ENCODE measurements at regions not wholly inside any gene's neighbourhood (a gene's known extent, or its start where the extent isn't known, plus 50 kb on each side); places are given as distances from the start of the nearest gene placed in this dataset.
A peak's percentile ranks its signal among the peaks of the same experiment; 100 is the strongest.

DNA sequence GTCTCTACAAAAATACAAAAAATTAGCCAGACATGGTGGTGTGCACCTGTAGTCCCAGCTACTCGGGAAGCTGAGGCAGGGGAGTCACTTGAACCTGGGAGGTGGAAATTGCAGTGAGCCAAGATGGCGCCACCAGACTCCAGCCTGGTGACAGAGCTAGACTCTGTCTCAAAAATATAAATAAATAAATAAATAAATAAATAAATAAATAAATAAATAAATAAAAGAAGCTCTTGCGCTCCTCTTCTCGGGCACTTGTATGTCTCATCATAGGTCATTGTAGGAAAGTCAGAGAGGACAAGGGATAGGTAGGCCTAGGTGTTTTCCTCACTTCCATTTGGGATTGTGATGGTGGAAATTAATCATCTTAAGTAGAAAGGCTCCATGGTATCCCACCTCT lies 252.8 kb downstream of the PIK3R1 start (continued):
- TF ChIP-seq ZNF555 (tag by site-specific recombination; conservative IDR thresholded peaks at IDR 0.05) (peak; percentile 96), ZNF585B (tag by site-specific recombination; IDR thresholded peaks at IDR 0.05) (no peak), ZNF580 (tag by site-specific recombination; IDR thresholded peaks at IDR 0.05) (peak; percentile 53; the same call in 1 of the 2 replicates), ZNF239 (tag by site-specific recombination; IDR thresholded peaks at IDR 0.05) (no peak), ZNF16 (tag by site-specific recombination; IDR thresholded peaks at IDR 0.05; ENCODE audit: low read depth) (no peak), ZNF629 (tag by site-specific recombination; IDR thresholded peaks at IDR 0.05) (peak; percentile 57; the same call in 1 of the 2 replicates), TSHZ1 (tag by site-specific recombination; IDR thresholded peaks at IDR 0.05; ENCODE audit: borderline replicate concordance) (peak; percentile 13; the same call in 1 of the 2 replicates), ZNF830 (tag by site-specific recombination; IDR thresholded peaks at IDR 0.05; ENCODE audit: low read depth) (no peak), ZSCAN30 (tag by site-specific recombination; IDR thresholded peaks at IDR 0.05) (no peak), ZNF138 (tag by site-specific recombination; IDR thresholded peaks at IDR 0.05; ENCODE audit: borderline replicate concordance) (no peak), ZNF560 (tag by site-specific recombination; IDR thresholded peaks at IDR 0.05; ENCODE audit: borderline replicate concordance) (peak; percentile 73; the same call in 1 of the 2 replicates), ZNF449 (tag by site-specific recombination; IDR thresholded peaks at IDR 0.05) (no peak), ZNF626 (tag by site-specific recombination; IDR thresholded peaks at IDR 0.05) (no peak), ZNF707 (tag by site-specific recombination; IDR thresholded peaks at IDR 0.05) (no peak), ZNF473 (tag by site-specific recombination; IDR thresholded peaks at IDR 0.05) (no peak), ZNF341 (tag by site-specific recombination; IDR thresholded peaks at IDR 0.05; ENCODE audit: low read depth) (0 out of 2 replicates have a peak, but pooled peaks have one; percentile 25), ZBTB8A (tag by site-specific recombination; IDR thresholded peaks at IDR 0.05) (peak; percentile 78), GFI1B (tag by site-specific recombination; IDR thresholded peaks at IDR 0.05) (no peak), ZNF184 (tag by site-specific recombination; IDR thresholded peaks at IDR 0.05) (no peak), ZEB2 (tag by site-specific recombination; IDR thresholded peaks at IDR 0.05) (no peak), ZNF571 (tag by site-specific recombination; IDR thresholded peaks at IDR 0.05) (no peak), ZNF10 (tag by site-specific recombination; IDR thresholded peaks at IDR 0.05) (no peak), IKZF3 (tag by site-specific recombination; IDR thresholded peaks at IDR 0.05) (no peak)
- TF ChIP-seq, protein P1, sequence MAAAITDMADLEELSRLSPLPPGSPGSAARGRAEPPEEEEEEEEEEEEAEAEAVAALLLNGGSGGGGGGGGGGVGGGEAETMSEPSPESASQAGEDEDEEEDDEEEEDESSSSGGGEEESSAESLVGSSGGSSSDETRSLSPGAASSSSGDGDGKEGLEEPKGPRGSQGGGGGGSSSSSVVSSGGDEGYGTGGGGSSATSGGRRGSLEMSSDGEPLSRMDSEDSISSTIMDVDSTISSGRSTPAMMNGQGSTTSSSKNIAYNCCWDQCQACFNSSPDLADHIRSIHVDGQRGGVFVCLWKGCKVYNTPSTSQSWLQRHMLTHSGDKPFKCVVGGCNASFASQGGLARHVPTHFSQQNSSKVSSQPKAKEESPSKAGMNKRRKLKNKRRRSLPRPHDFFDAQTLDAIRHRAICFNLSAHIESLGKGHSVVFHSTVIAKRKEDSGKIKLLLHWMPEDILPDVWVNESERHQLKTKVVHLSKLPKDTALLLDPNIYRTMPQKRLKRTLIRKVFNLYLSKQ (tag by site-specific recombination; IDR thresholded peaks at IDR 0.05; ENCODE audit: borderline replicate concordance) = 0 out of 2 replicates have a peak, but pooled peaks have one; percentile 24
- TF ChIP-seq, protein P2, sequence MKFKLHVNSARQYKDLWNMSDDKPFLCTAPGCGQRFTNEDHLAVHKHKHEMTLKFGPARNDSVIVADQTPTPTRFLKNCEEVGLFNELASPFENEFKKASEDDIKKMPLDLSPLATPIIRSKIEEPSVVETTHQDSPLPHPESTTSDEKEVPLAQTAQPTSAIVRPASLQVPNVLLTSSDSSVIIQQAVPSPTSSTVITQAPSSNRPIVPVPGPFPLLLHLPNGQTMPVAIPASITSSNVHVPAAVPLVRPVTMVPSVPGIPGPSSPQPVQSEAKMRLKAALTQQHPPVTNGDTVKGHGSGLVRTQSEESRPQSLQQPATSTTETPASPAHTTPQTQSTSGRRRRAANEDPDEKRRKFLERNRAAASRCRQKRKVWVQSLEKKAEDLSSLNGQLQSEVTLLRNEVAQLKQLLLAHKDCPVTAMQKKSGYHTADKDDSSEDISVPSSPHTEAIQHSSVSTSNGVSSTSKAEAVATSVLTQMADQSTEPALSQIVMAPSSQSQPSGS (tag by site-specific recombination; IDR thresholded peaks at IDR 0.05; ENCODE audit: low read depth) = no peak
- TF ChIP-seq, protein P3, sequence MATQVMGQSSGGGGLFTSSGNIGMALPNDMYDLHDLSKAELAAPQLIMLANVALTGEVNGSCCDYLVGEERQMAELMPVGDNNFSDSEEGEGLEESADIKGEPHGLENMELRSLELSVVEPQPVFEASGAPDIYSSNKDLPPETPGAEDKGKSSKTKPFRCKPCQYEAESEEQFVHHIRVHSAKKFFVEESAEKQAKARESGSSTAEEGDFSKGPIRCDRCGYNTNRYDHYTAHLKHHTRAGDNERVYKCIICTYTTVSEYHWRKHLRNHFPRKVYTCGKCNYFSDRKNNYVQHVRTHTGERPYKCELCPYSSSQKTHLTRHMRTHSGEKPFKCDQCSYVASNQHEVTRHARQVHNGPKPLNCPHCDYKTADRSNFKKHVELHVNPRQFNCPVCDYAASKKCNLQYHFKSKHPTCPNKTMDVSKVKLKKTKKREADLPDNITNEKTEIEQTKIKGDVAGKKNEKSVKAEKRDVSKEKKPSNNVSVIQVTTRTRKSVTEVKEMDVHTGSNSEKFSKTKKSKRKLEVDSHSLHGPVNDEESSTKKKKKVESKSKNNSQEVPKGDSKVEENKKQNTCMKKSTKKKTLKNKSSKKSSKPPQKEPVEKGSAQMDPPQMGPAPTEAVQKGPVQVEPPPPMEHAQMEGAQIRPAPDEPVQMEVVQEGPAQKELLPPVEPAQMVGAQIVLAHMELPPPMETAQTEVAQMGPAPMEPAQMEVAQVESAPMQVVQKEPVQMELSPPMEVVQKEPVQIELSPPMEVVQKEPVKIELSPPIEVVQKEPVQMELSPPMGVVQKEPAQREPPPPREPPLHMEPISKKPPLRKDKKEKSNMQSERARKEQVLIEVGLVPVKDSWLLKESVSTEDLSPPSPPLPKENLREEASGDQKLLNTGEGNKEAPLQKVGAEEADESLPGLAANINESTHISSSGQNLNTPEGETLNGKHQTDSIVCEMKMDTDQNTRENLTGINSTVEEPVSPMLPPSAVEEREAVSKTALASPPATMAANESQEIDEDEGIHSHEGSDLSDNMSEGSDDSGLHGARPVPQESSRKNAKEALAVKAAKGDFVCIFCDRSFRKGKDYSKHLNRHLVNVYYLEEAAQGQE (tag by site-specific recombination; IDR thresholded peaks at IDR 0.05) = peak; percentile 75
- TF ChIP-seq, protein P4, sequence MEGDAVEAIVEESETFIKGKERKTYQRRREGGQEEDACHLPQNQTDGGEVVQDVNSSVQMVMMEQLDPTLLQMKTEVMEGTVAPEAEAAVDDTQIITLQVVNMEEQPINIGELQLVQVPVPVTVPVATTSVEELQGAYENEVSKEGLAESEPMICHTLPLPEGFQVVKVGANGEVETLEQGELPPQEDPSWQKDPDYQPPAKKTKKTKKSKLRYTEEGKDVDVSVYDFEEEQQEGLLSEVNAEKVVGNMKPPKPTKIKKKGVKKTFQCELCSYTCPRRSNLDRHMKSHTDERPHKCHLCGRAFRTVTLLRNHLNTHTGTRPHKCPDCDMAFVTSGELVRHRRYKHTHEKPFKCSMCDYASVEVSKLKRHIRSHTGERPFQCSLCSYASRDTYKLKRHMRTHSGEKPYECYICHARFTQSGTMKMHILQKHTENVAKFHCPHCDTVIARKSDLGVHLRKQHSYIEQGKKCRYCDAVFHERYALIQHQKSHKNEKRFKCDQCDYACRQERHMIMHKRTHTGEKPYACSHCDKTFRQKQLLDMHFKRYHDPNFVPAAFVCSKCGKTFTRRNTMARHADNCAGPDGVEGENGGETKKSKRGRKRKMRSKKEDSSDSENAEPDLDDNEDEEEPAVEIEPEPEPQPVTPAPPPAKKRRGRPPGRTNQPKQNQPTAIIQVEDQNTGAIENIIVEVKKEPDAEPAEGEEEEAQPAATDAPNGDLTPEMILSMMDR (tag by site-specific recombination; IDR thresholded peaks at IDR 0.05) = no peak
